Liver (tissue), 7 donors: ENCODE measurements at regions not wholly inside any gene's neighbourhood (a gene's known extent, or its start where the extent isn't known, plus 50 kb on each side); places are given as distances from the start of the nearest gene placed in this dataset.

ENCODE experiments used
- DNase-seq: peaks from one replicate; pipeline ENCODE4 v3.0.0-alpha.2; 2017; ENCODE audit warnings: low spot score
- H3K27ac ChIP-seq, 2 donors: one replicate each; pipeline ENCODE4 v1.7.0; 2013; ENCODE audit warnings: inconsistent platforms in 2 of 2, low read length in 2 of 2, control low read depth in 1 of 2, low read depth in 1 of 2, mild to moderate bottlenecking in 1 of 2
- H3K27me3 ChIP-seq, 4 donors: one replicate each; pipeline versions ENCODE4 v1.6.1 to v1.7.0; 2013; ENCODE audit warnings: low read length in 3 of 4, inconsistent platforms in 1 of 4, mild to moderate bottlenecking in 1 of 4, moderate library complexity in 1 of 4; ENCODE audit not compliant: control insufficient read depth in 4 of 4, insufficient read depth in 4 of 4
- H3K36me3 ChIP-seq, 4 donors: one replicate each; pipeline versions ENCODE4 v1.6.1 to v1.7.0; 2013; ENCODE audit warnings: low read length in 3 of 4, mild to moderate bottlenecking in 3 of 4, low read depth in 1 of 4, moderate library complexity in 1 of 4; ENCODE audit not compliant: control insufficient read depth in 4 of 4, insufficient read depth in 3 of 4
- H3K4me1 ChIP-seq, 4 donors: one replicate each; pipeline versions ENCODE4 v1.6.1 to v1.7.0; 2013; ENCODE audit warnings: low read length in 3 of 4, mild to moderate bottlenecking in 3 of 4, moderate library complexity in 1 of 4; ENCODE audit not compliant: control insufficient read depth in 4 of 4, insufficient read depth in 4 of 4
- H3K4me3 ChIP-seq, 3 donors: one replicate each; pipeline versions ENCODE4 v1.6.1 to v1.7.0; 2013; ENCODE audit warnings: low read length in 3 of 3, control low read depth in 1 of 3, low read depth in 1 of 3, mild to moderate bottlenecking in 1 of 3
- H3K9ac ChIP-seq, 2 donors: one replicate each; pipeline ENCODE4 v1.7.0; 2013; ENCODE audit warnings: low read length in 2 of 2, mild to moderate bottlenecking in 2 of 2, moderate library complexity in 2 of 2, control low read depth in 1 of 2, low read depth in 1 of 2
- H3K9me3 ChIP-seq, 4 donors: one replicate each; pipeline versions ENCODE4 v1.6.1 to v1.7.0; 2013; ENCODE audit warnings: low read length in 3 of 4; ENCODE audit not compliant: control insufficient read depth in 4 of 4
- EGR1 ChIP-seq, 2 donors: IDR thresholded peaks; 2 replicates each; pipeline ENCODE4 v1.6.1; 2016 to 2018; ENCODE audit warnings: antibody characterized with exemption in 2 of 2, low read depth in 2 of 2
- FOXA1 ChIP-seq: IDR thresholded peaks from 2 replicates; pipeline ENCODE4 v1.6.1; 2016; ENCODE audit warnings: antibody characterized with exemption
- FOXA2 ChIP-seq: IDR thresholded peaks from 2 replicates; pipeline ENCODE4 v1.6.1; 2016; ENCODE audit warnings: antibody characterized with exemption
- GABPA ChIP-seq, 2 donors: IDR thresholded peaks in 1 of 2; conservative IDR thresholded peaks in 1 of 2; 2 replicates each; pipeline ENCODE4 v1.6.1; 2016; ENCODE audit warnings: antibody characterized with exemption in 2 of 2, mild to moderate bottlenecking in 1 of 2, moderate library complexity in 1 of 2
- HNF4A ChIP-seq, 2 donors: conservative IDR thresholded peaks; 2 replicates each; pipeline ENCODE4 v1.6.1; 2016; ENCODE audit warnings: antibody characterized with exemption in 2 of 2, mild to moderate bottlenecking in 2 of 2
- HNF4G ChIP-seq: IDR thresholded peaks from 2 replicates; pipeline ENCODE4 v1.6.1; 2016; ENCODE audit warnings: antibody characterized with exemption
- JUND ChIP-seq, 2 donors: IDR thresholded peaks; 2 replicates each; pipeline ENCODE4 v1.6.1; 2016; ENCODE audit warnings: antibody characterized with exemption in 2 of 2
- NR2F2 ChIP-seq: IDR thresholded peaks from 2 replicates; pipeline ENCODE4 v1.6.1; 2016; ENCODE audit warnings: antibody characterized with exemption
- RAD21 ChIP-seq, 2 donors: IDR thresholded peaks; 2 replicates each; pipeline ENCODE4 v1.6.1; 2016; ENCODE audit warnings: antibody characterized with exemption in 2 of 2, mild to moderate bottlenecking in 2 of 2
- RXRA ChIP-seq, 2 donors: IDR thresholded peaks; 2 replicates each; pipeline ENCODE4 v1.6.1; 2017 to 2018; ENCODE audit warnings: antibody characterized with exemption in 2 of 2, mild to moderate bottlenecking in 1 of 2
- SP1 ChIP-seq: IDR thresholded peaks from 2 replicates; pipeline ENCODE4 v1.6.1; 2018; ENCODE audit warnings: antibody characterized with exemption, mild to moderate bottlenecking
- TAF1 ChIP-seq: conservative IDR thresholded peaks from 2 replicates; pipeline ENCODE4 v1.6.1; 2016; ENCODE audit warnings: antibody characterized with exemption, mild to moderate bottlenecking
- WGBS: extraction: QIAGEN DNeasy Blood & Tissue Kit; methylation state at CpG from one replicate; pipeline ENCODE4 v1.1.7; 2013; 5-methylcytosine and 5-hydroxymethylcytosine counted together
- TF ChIP-seq, protein P1 (sequence below): IDR thresholded peaks from 2 replicates; pipeline ENCODE4 v1.6.1; 2016; ENCODE audit warnings: antibody characterized with exemption
- TF ChIP-seq, protein P2 (sequence below): IDR thresholded peaks from 2 replicates; pipeline ENCODE4 v1.6.1; 2016; ENCODE audit warnings: antibody characterized with exemption, mild to moderate bottlenecking
- TF ChIP-seq, protein P3 (sequence below): IDR thresholded peaks from 2 replicates; pipeline ENCODE4 v1.6.1; 2016; ENCODE audit warnings: antibody characterized with exemption
- TF ChIP-seq, protein P4 (sequence below): IDR thresholded peaks from 2 replicates; pipeline ENCODE4 v1.6.1; 2016; ENCODE audit warnings: antibody characterized with exemption
- donor health status: healthy.
- donor health status: healthy.
- donor health status: healthy.
- donor health status: healthy.

DNA sequence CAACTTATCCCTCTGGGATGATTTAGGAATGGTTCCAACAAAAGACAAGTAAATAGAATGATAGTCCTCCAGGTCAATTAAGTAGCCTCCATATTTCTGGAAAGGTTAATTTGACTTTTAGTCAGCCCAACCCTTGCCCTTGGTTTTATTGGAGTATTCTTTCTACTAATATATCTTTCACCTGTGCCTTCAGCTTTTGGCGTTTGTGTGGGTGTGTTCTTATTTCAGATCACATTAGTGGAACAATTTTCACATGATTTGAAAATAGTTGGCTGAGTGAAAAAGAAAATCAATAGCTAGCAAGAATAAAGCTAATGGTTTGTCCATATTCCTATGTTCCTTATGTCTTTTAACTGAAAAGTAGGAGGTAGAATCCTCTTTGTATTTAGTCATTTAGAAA, 239.6 kb upstream of the SGK1 start:
- Histone ChIP-seq H3K4me1 (peaks cover 0 to 12% (median 9%) of the 10 kb centered on the region in 4 donors), H3K9ac (no peak overlapping the region), H3K36me3 (no peaks in the 10 kb centered on the region), H3K27ac (no peak overlapping the region), H3K4me3 (no peak overlapping the region), H3K9me3 (no peaks in the 10 kb centered on the region), H3K27me3 (no peaks in the 10 kb centered on the region)
- DNase-seq, result no peak
- 67% methylated on average over 1 of the region's 1 CpG for WGBS
- TF ChIP-seq, protein P1, sequence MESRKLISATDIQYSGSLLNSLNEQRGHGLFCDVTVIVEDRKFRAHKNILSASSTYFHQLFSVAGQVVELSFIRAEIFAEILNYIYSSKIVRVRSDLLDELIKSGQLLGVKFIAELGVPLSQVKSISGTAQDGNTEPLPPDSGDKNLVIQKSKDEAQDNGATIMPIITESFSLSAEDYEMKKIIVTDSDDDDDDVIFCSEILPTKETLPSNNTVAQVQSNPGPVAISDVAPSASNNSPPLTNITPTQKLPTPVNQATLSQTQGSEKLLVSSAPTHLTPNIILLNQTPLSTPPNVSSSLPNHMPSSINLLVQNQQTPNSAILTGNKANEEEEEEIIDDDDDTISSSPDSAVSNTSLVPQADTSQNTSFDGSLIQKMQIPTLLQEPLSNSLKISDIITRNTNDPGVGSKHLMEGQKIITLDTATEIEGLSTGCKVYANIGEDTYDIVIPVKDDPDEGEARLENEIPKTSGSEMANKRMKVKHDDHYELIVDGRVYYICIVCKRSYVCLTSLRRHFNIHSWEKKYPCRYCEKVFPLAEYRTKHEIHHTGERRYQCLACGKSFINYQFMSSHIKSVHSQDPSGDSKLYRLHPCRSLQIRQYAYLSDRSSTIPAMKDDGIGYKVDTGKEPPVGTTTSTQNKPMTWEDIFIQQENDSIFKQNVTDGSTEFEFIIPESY, result no peak
- TF ChIP-seq TAF1 (no peak), JUND (IDR thresholded peaks at IDR 0.05) (no peak), GABPA (IDR thresholded peaks at IDR 0.05 in 1 of 2, conservative IDR thresholded peaks at IDR 0.05 in 1 of 2) (no peak), FOXA1 (no peak), SP1 (no peak), NR2F2 (no peak), RAD21 (IDR thresholded peaks at IDR 0.05) (no peak), EGR1 (IDR thresholded peaks at IDR 0.05; ENCODE audit: low read depth in 2 of 2) (no peak), HNF4G (no peak), FOXA2 (no peak)

DNA sequence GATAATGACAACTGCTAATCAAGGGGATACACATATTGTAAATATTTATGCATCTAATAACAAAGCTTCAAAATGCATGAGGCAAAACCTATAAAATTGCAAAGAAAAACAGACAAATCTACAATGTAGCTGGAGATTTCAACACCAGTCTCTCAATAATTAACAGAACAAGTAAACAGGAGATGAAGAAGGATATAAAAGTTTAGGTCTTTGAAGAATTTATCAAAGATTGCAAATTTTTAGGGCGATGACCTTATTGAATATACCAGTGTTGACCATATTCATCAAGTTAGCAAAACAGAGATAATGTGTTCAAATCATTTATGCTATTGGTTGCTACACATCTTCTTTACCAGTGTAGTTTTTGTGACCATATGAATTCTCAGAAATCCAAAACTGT, 237.8 kb upstream of the SGK1 start:
- peak overlapping the region in 1 of 2 donors; percentile 33 for H3K27ac ChIP-seq
- H3K27me3 ChIP-seq, result no peaks in the 10 kb centered on the region
- peaks cover 0 to 19% (median 16%) of the 10 kb centered on the region in 4 donors for H3K4me1 ChIP-seq
- no peaks in the 10 kb centered on the region for H3K9me3 ChIP-seq
- H3K4me3 ChIP-seq, result no peak overlapping the region
- WGBS, result 41% methylated on average over 1 of the region's 1 CpG
- no peak for DNase-seq
- H3K9ac ChIP-seq, result peak overlapping the region in 1 of 2 donors; percentile 18
- peak; percentile 23 to 60 for TF ChIP-seq RXRA (IDR thresholded peaks at IDR 0.05)
- TF ChIP-seq GABPA (IDR thresholded peaks at IDR 0.05 in 1 of 2, conservative IDR thresholded peaks at IDR 0.05 in 1 of 2), result no peak
- TF ChIP-seq, protein P2, sequence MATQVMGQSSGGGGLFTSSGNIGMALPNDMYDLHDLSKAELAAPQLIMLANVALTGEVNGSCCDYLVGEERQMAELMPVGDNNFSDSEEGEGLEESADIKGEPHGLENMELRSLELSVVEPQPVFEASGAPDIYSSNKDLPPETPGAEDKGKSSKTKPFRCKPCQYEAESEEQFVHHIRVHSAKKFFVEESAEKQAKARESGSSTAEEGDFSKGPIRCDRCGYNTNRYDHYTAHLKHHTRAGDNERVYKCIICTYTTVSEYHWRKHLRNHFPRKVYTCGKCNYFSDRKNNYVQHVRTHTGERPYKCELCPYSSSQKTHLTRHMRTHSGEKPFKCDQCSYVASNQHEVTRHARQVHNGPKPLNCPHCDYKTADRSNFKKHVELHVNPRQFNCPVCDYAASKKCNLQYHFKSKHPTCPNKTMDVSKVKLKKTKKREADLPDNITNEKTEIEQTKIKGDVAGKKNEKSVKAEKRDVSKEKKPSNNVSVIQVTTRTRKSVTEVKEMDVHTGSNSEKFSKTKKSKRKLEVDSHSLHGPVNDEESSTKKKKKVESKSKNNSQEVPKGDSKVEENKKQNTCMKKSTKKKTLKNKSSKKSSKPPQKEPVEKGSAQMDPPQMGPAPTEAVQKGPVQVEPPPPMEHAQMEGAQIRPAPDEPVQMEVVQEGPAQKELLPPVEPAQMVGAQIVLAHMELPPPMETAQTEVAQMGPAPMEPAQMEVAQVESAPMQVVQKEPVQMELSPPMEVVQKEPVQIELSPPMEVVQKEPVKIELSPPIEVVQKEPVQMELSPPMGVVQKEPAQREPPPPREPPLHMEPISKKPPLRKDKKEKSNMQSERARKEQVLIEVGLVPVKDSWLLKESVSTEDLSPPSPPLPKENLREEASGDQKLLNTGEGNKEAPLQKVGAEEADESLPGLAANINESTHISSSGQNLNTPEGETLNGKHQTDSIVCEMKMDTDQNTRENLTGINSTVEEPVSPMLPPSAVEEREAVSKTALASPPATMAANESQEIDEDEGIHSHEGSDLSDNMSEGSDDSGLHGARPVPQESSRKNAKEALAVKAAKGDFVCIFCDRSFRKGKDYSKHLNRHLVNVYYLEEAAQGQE, result no peak
- TF ChIP-seq, protein P3, sequence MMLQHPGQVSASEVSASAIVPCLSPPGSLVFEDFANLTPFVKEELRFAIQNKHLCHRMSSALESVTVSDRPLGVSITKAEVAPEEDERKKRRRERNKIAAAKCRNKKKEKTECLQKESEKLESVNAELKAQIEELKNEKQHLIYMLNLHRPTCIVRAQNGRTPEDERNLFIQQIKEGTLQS, result no peak
- TF ChIP-seq HNF4G, result no peak
- peak; percentile 9 to 15 for TF ChIP-seq HNF4A (conservative IDR thresholded peaks at IDR 0.05)
- TF ChIP-seq, protein P4, sequence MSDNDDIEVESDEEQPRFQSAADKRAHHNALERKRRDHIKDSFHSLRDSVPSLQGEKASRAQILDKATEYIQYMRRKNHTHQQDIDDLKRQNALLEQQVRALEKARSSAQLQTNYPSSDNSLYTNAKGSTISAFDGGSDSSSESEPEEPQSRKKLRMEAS, result no peak
- TF ChIP-seq FOXA2, result peak; percentile 10
- no peak for TF ChIP-seq RAD21 (IDR thresholded peaks at IDR 0.05)
- no peaks in the 10 kb centered on the region for H3K36me3 ChIP-seq
